ENCODE measurements at regions not wholly inside any gene's neighbourhood (a gene's known extent, or its start where the extent isn't known, plus 50 kb on each side); places are given as distances from the start of the nearest gene placed in this dataset.

- no peak for TF ChIP-seq POLR2A (IDR thresholded peaks at IDR 0.05)
- TF ChIP-seq CTCF (IDR thresholded peaks at IDR 0.05), result no peak
Measured at GRCh38 chr21:35579520-35580293, 480.6 kb downstream of the SETD4 start.

Measured in thyroid gland (tissue), 4 donors.